RWPE2 (cell line): ENCODE measurements at regions not wholly inside any gene's neighbourhood (a gene's known extent, or its start where the extent isn't known, plus 50 kb on each side); places are given as distances from the start of the nearest gene placed in this dataset.

Experiments
- ATAC-seq: fragments of 200-7000 bp; cut with Tn5 transposase; 3 replicates; pipeline ENCODE4 v1.9.1; 2021; ENCODE audit warnings: low read depth
- DNase-seq: peaks from one replicate; pipeline ENCODE4 v3.0.0-alpha.2; 2020; ENCODE audit warnings: low spot score
- H3K27ac ChIP-seq: fragments of 450-650 bp; 2 replicates; pipeline ENCODE4 v1.5.1; 2017; ENCODE audit warnings: mild to moderate bottlenecking; ENCODE audit not compliant: poor library complexity, severe bottlenecking
- H3K27me3 ChIP-seq: fragments of 250-450 bp; sonication (Bioruptor Pico); 2 replicates; pipeline ENCODE4 v1.5.1; 2021; ENCODE audit warnings: mild to moderate bottlenecking, moderate library complexity; ENCODE audit not compliant: insufficient read depth, poor library complexity, severe bottlenecking
- H3K36me3 ChIP-seq: fragments of 250-450 bp; sonication (Bioruptor Pico); 2 replicates; pipeline ENCODE4 v1.5.1; 2020; ENCODE audit warnings: low read depth, mild to moderate bottlenecking, moderate library complexity
- H3K4me1 ChIP-seq: fragments of 250-450 bp; sonication (Bioruptor Pico); 2 replicates; pipeline ENCODE4 v1.5.1; 2021; ENCODE audit warnings: mild to moderate bottlenecking, moderate library complexity; ENCODE audit not compliant: insufficient read depth, poor library complexity, severe bottlenecking
- H3K4me3 ChIP-seq: fragments of 250-450 bp; sonication (Bioruptor Pico); 2 replicates; pipeline ENCODE4 v1.5.1; 2021; ENCODE audit warnings: mild to moderate bottlenecking, moderate library complexity; ENCODE audit not compliant: severe bottlenecking
- H3K9me3 ChIP-seq: fragments of 250-450 bp; sonication (Bioruptor Pico); 2 replicates; pipeline ENCODE4 v1.5.1; 2021; ENCODE audit warnings: mild to moderate bottlenecking, moderate library complexity; ENCODE audit not compliant: severe bottlenecking
- CTCF ChIP-seq: fragments of 450-650 bp; IDR thresholded peaks from one replicate; pipeline ENCODE4 v1.5.1; 2017; ENCODE audit warnings: mild to moderate bottlenecking, moderate library complexity; ENCODE audit not compliant: poor library complexity, severe bottlenecking

DNA sequence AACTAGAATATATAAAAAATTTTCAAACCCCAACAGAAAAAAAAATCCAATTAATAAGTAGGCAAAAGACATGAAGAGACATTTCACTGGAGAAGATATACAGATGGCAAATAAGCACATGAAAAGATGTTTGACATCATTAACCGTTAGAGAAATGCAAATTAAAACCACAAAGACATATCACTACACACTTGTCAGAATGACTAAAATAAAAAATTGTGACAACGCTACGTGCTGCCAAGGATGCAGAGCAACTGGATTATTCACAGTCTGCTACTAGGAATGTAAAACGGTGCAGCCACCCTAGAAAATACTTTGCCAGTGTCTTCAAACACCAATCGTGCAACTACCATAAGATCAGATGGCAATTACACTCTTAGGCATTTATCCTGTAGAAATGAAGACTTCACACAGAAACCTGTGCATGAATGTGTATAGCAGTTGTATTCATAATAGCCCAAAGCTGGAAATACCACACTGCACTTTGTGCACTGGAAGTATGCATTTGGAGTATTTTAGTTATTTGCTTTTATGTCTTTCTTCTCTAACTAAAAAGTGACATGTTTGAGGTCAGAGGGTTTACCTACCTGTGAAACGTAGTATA, 75.3 kb upstream of the PALMD start:
- Histone ChIP-seq H3K4me1 (peaks cover 16% of the 10 kb centered on the region), H3K36me3 (no peaks in the 10 kb centered on the region), H3K4me3 (no peak overlapping the region), H3K27ac (no peak overlapping the region), H3K9me3 (no peaks in the 10 kb centered on the region), H3K27me3 (no peaks in the 10 kb centered on the region)
- no peak for DNase-seq
- ATAC-seq, result no peak
- no peak for TF ChIP-seq CTCF

GRCh38 chr1:99571092-99571734, 74.7 kb upstream of the PALMD start:
- no peak for ATAC-seq
- no peak overlapping the region for H3K4me3 ChIP-seq
- no peak for TF ChIP-seq CTCF
- DNase-seq, result no peak
- no peaks in the 10 kb centered on the region for H3K27me3 ChIP-seq
- H3K4me1 ChIP-seq, result peaks cover 10% of the 10 kb centered on the region
- H3K9me3 ChIP-seq, result no peaks in the 10 kb centered on the region
- H3K27ac ChIP-seq, result no peak overlapping the region
- H3K36me3 ChIP-seq, result no peaks in the 10 kb centered on the region

DNA sequence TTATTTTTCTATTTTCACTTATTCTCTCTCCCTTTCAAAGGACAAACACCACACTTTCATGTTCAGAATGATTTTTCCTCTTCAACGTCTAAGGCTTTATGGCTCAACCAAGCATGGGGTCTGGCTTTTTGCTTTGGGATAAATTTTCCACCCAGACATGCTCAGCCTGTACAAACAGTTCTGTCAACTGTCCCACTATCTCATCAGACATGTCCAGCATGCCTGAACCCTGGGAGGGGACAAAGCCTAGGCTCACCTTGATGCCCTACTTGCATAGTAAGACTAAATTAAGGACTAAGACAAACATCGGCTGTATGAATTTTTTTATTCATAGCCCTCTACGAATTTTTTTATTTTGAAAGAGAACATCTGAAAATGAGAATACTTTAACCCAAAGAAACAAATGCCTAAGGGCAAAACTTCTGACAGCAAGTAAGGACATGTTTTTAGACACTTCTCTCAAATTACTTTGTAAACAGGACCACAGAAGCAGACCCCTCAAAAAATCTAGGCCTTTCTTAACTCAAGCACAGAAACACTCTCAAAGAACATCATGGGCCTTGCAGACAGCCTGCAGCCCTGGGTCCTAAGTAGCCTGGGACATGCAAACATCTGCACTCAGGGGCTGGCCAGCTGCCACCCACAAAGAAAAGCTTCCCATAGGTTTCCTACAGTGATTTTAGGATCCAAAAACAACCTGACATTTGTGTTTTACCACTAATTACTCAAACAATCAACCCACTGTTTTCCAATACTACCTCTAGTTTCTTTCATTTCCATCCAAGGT, 72.3 kb upstream of the PALMD start:
- DNase-seq (no peak), ATAC-seq (no peak)
- TF ChIP-seq CTCF, result no peak
- Histone ChIP-seq H3K27ac (no peak overlapping the region), H3K27me3 (no peaks in the 10 kb centered on the region), H3K4me1 (peaks cover 6% of the 10 kb centered on the region), H3K36me3 (no peaks in the 10 kb centered on the region), H3K9me3 (no peaks in the 10 kb centered on the region), H3K4me3 (no peak overlapping the region)

DNA sequence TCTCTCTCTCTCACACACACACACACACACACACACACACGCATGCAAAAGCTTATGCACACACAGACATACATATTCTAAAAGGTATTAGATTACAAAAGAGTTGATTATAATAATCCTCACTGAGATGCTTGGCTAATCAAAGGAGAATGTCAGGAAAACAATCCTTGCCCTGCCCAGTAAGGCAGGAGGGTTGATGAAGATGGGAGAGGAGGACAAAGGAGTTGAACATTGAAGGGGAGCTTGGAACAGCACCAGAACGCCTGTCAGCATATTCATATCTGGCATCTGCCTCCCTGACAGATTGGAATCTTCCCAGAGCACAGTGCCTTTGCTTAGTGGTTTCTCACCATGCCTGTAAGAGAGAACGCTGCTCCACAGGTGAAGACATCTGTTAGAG, 68.6 kb upstream of the PALMD start:
- TF ChIP-seq CTCF, result no peak
- Histone ChIP-seq H3K4me1 (peaks cover 21% of the 10 kb centered on the region), H3K36me3 (no peaks in the 10 kb centered on the region), H3K9me3 (no peaks in the 10 kb centered on the region), H3K4me3 (no peak overlapping the region), H3K27ac (no peak overlapping the region), H3K27me3 (no peaks in the 10 kb centered on the region)
- DNase-seq (no peak), ATAC-seq (no peak)
